ENCODE measurements at regions not wholly inside any gene's neighbourhood (a gene's known extent, or its start where the extent isn't known, plus 50 kb on each side); places are given as distances from the start of the nearest gene placed in this dataset.

DNA sequence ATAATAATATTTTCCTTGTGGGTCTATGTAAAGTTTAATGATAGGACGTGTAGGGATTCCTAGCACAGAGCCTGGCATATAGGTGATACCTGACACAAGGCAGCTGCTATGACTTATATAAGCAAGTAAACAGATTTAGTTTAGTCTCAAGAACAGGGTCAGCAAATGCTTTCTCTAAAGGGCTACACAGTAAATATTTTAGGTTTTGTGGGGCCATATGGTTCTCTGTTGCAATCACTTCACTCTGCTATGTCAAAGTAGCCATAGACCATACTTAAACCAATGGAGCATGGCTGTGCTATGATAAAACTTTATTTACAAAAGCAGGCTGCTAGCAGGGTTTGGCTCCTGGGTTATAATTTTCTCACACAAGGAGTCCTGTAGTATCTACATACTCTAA is 204.8 kb upstream of the KLF4 start:
- TF ChIP-seq POLR2A (IDR thresholded peaks at IDR 0.05; ENCODE audit: low read depth, low read length) (no peak), EZH2 (IDR thresholded peaks at IDR 0.05; ENCODE audit: borderline replicate concordance, low read depth, low read length, severe bottlenecking) (no peak)
- TF ChIP-seq, protein P1, sequence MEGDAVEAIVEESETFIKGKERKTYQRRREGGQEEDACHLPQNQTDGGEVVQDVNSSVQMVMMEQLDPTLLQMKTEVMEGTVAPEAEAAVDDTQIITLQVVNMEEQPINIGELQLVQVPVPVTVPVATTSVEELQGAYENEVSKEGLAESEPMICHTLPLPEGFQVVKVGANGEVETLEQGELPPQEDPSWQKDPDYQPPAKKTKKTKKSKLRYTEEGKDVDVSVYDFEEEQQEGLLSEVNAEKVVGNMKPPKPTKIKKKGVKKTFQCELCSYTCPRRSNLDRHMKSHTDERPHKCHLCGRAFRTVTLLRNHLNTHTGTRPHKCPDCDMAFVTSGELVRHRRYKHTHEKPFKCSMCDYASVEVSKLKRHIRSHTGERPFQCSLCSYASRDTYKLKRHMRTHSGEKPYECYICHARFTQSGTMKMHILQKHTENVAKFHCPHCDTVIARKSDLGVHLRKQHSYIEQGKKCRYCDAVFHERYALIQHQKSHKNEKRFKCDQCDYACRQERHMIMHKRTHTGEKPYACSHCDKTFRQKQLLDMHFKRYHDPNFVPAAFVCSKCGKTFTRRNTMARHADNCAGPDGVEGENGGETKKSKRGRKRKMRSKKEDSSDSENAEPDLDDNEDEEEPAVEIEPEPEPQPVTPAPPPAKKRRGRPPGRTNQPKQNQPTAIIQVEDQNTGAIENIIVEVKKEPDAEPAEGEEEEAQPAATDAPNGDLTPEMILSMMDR (IDR thresholded peaks at IDR 0.05; ENCODE audit: extremely low read depth in 1 of 2, insufficient read depth in 1 of 2, low read depth in 1 of 2, low read length in 2 of 2), result no peak

All from endothelial cell of umbilical vein (primary cell).